HG02642 (cell line): ENCODE measurements at regions not wholly inside any gene's neighbourhood (a gene's known extent, or its start where the extent isn't known, plus 50 kb on each side); places are given as distances from the start of the nearest gene placed in this dataset.

Experiments used
- ATAC-seq: cut with Tn5 transposase; IDR thresholded peaks from one replicate; pipeline ENCODE4 v1.9.1; 2021; ENCODE audit warnings: mild to moderate bottlenecking; ENCODE audit not compliant: unreplicated experiment, poor library complexity

DNA sequence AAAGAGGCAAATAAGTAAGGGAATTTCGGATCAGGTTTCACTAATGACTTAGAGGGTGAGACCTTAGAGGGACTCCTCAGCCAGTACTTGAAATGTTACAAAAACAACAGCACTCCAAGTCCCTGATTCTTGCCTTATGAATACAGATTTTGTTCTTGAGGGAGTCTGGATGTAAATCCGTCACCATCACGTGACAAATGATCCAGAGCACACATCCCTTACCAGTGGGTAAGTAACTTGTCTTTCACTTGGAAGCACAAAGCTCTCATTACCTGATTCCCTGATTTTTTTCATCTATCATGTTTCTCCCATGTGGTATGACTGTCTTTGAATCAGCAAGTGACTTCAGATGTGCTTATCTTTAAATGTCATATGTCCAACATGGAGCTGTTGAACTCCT is 595.3 kb upstream of the POU3F2 start:
- ATAC-seq = no peak

DNA sequence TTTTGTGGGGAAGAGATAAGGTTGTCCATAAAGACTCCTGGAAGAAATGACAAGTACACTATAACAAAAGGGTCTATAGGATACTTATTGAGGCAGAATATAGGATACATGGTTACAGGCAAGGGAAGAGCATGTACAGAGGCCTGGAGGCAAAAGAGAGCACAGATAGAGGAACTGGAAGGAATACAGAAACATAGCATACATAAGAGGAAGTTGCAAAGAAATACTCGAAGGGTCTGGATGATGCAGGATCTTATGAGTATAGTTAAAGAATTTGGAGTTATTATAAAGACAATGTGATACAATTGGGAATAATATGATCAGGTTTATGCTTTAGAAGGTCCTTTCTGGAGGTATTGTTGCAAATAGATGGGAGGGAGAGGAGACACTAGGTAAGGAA is 592.7 kb upstream of the POU3F2 start:
- ATAC-seq = no peak

- no peak for ATAC-seq
Measured at GRCh38 chr6:98254624-98255023, 579.8 kb upstream of the POU3F2 start.

DNA sequence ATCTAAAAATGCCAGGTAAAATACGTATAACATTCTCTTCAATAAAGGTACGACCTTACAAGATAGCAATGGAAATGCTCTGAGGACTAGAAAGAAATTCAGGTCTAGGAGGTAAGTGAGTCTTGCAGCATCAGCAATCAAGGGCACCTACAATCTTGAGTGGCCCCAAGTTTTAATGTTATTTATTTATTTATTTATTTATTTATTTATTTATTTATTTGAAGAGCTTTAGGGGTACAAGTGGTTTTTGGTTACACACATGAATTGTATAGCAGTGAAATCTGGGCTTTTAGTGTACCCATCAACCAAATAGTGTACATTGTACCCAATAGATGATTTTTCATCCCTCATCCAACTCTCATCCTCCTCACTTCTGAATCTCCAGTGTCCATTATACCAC is 574.0 kb upstream of the POU3F2 start:
- ATAC-seq = no peak

DNA sequence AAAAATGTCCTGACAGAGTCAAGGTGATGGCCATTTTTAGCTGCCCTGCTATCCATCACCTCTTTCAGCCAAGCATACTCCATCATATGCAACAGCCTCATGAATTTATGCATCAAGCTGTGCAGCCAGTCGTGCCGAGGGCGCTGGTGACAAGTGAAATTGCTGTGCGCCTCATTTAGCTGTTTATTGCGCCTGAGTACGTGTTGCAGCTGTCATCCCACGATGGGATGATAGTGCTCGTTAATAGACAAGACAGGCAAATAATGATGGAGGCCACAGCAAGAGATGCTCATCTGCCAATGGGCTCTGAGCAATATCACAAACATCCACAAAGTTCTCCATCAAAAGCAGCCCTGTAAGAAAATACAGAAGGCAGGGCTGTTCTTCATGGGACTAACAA is 562.3 kb upstream of the POU3F2 start:
- ATAC-seq = no peak

GRCh38 chr6:98274691-98275090 is 559.7 kb upstream of the POU3F2 start:
- no peak for ATAC-seq

DNA sequence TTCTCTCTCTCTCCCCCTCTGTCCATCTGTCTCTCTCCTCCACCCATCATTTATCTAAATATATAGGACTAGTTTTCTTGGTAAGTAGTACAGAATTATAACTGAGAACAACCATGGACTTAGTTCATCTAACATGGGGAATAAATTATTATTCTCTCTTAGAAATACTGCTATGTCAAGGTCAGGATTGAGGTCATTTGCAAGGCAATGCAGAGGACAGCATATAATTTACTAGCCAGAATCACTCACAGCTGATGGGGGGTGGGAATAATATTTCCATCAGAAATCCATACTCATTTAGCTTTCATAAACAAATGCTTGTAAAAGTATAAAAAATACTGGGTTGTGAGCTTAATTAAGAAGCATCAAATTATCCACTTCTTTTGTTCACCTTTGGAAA is 553.9 kb upstream of the POU3F2 start:
- ATAC-seq = no peak

GRCh38 chr6:98286620-98287019 is 547.8 kb upstream of the POU3F2 start:
- no peak for ATAC-seq

DNA sequence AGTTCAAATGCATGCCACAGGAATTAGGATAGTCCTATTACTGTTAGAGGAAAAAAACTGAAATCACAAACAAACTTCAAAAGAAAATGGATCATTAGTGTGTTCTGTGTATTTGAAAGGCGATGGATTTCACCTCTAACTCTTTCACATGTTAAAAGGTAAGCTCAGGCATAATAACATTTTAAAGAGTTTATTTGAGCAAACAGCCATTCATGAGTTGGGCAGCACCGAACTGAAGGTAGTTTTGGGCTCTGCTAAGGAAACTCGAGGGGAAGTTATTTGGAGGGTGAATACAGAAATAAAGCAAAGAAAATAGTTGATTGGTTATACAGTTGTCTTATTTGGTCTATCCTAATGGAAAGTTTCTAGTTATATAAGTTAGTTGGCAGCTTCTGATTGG is 546.5 kb upstream of the POU3F2 start:
- no peak for ATAC-seq

DNA sequence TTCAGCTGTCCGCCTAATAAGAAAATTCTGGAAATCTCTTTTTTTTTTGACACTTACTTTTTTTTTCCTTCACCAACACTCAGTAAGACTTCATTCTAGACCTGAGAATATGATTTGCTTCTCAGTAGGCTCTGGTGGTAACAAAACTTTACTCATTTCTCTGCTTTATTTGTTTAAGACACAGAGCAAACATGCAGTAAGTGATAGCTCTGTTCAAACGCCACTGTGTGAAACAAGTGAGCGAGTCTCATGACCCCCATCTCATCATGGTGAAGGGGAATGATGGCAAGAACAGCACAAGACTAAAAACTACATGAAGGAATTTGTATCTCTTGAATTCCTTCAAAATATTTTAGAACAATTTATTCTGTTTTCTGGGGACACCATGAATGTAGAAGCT is 541.6 kb upstream of the POU3F2 start:
- ATAC-seq = no peak

GRCh38 chr6:98295515-98296175 is 538.7 kb upstream of the POU3F2 start:
- ATAC-seq = no peak

DNA sequence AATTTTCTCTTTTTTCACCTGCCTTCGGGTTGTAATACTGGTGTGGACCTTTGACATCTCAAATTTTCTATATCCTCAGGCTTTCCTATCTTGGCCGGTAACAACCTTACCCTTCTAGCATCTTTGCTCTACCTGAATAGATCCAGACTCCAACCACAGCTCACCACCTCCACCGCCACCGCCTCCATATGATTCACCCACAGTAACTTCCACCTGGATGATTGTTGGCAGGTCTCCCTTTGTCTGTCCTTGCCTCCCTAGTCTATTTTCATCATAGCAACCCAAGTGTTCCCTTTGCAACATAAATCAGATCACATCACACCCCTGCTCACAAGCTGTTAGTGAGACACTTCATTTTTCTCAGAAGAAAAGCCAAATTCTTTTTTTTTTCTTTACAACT is 525.8 kb upstream of the POU3F2 start:
- ATAC-seq = no peak

DNA sequence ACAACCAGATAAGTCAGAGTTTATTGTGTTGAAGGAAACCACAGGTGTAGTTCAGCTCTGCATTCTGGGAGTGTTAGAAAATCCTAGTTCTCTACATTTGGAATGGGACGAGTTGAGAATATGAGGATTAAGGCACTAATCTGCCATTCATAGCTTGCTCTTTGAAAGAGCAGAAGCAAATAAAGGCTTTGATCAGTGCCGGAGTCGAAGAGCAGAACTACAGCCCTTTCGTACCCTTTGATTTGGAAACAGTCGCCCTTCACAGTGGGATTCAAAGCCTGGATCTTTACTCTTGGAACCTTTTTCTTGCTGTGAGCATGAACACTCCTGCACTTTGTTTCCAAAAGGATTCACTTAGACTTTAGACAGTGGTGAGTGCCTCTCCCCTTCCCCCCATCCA is 523.9 kb upstream of the POU3F2 start:
- no peak for ATAC-seq

DNA sequence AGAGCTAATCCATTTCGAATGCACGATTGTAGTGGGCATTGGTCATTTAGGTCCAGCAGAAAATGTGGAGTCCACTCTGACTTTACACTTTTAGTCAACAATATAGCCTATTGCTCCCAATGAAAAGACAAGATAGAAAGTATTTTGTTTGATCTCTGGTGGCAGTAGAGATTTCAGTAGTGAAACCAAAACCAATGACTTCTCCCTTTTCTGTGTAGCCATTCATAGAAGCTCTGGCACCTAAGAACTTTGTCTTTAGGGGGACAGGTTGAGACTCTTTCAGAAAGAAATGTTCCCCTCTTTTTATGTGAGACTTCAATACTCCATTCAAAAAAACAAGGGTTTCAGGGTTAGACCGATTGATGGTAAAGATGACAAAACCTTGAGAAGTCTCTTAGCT is 510.8 kb upstream of the POU3F2 start:
- ATAC-seq = peak; percentile 82

GRCh38 chr6:98324446-98324845 is 509.9 kb upstream of the POU3F2 start:
- ATAC-seq = no peak

DNA sequence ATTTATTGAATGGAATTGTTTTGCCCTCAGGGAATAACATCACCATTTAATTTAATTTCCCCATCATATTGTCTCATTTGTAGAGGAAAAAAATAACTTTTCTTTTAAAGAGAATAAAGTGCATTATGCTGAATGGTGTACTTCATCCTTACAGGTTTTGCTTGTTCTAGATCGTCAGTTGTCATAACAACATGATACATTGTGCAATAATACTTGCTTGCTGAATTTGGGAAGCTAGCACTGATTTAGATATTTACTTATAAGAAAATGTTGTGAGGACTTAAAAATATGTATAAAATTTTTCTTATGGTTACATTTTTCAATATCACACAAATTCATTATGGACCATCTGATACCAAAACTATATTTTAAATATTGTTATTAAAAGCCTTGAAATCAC is 509.0 kb upstream of the POU3F2 start:
- no peak for ATAC-seq

- no peak for ATAC-seq
Measured at GRCh38 chr6:98333273-98333672, 501.1 kb upstream of the POU3F2 start.

- ATAC-seq = no peak
Measured at GRCh38 chr6:98335594-98335993, 498.8 kb upstream of the POU3F2 start.

- no peak for ATAC-seq
Measured at GRCh38 chr6:98339506-98339905, 494.9 kb upstream of the POU3F2 start.

DNA sequence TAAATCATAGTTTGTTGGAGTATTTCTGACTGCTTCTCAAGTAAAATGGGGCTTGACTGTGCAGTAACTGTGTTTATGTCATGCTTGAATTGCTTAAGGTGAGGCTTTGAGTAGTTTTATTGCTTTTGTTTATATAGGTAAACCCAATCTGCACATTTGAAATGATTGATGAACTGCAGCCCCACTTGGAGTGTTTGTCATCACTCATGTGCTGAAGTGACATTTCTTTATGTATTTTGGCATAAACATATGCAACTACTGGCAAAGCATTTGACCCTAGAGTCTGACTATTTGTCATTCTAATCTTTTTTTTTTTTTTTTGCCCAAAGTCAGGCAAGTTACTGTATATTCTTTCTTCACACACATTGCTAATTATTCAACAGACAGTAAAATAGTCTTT is 491.4 kb upstream of the POU3F2 start:
- no peak for ATAC-seq

DNA sequence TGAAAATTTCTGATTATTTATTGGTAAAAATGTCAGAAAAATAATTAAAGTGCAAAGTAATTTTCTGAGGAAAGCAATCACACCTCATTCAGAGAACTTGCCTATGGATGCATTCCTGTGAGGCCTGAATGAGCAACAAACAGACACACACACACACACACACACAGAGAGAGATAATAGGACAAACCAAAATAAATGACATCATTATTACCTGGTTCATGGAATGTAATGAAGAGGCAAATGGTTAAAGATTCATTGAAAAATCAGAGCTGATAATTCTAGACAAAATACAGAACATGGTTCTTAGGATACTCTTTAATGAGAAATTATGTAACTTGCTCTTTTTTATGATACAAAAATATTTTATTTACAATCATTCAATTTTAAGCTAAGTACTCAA is 490.6 kb upstream of the POU3F2 start:
- ATAC-seq = no peak

GRCh38 chr6:98352348-98352747 is 482.0 kb upstream of the POU3F2 start:
- no peak for ATAC-seq

DNA sequence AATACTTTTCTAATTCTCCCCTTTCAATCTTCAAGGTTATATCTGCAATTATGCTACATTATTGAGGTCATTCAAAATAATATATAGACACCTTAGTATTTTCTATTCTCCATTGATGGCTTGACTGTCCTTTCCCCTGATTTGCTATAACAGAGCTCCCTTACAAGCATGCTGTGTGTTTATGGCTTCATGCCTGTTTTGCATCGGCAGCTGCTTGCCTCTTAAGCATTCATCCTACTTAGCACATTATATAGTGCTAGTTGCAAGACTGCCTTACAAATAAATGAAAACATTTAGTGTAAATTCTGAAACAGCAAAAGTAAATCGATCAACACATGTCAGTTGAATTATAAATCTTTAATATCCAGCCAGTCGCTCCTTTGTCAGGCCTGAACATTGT is 476.2 kb upstream of the POU3F2 start:
- no peak for ATAC-seq
